ENCODE measurements at regions not wholly inside any gene's neighbourhood (a gene's known extent, or its start where the extent isn't known, plus 50 kb on each side); places are given as distances from the start of the nearest gene placed in this dataset.

- Histone ChIP-seq H3K14ac (ENCODE audit: low read length in 2 of 2) (no peak overlapping the region), H3K23ac (ENCODE audit: low read length in 2 of 2) (no peak overlapping the region), H2BK120ac (ENCODE audit: low read depth, low read length) (no peak overlapping the region), H3K4me3 (ENCODE audit: insufficient read depth in 1 of 2, low read depth in 1 of 2, low read length in 2 of 2) (no peak overlapping the region), H2BK15ac (ENCODE audit: low read depth, poor library complexity, severe bottlenecking) (no peak overlapping the region), H2AFZ (ENCODE audit: low read depth, low read length) (no peak overlapping the region), H3K27ac (ENCODE audit: low read length, poor library complexity, severe bottlenecking) (no peak overlapping the region), H4K91ac (ENCODE audit: low read length) (no peak overlapping the region), H2AK5ac (ENCODE audit: low read length, severe bottlenecking) (no peak overlapping the region), H3K36me3 (ENCODE audit: control insufficient read depth in 1 of 2, insufficient read depth in 2 of 2, low read depth in 1 of 2, low read length in 2 of 2) (no peaks in the 10 kb centered on the region), H3K9ac (ENCODE audit: low read length) (no peak overlapping the region), H4K8ac (ENCODE audit: low read length) (no peak overlapping the region), H3K4ac (ENCODE audit: low read depth in 1 of 2, low read length in 2 of 2) (no peak overlapping the region), H3K4me1 (ENCODE audit: control insufficient read depth, insufficient read depth, low read depth, low read length) (no peaks in the 10 kb centered on the region), H3K27me3 (ENCODE audit: control insufficient read depth in 1 of 2, insufficient read depth in 1 of 2, low read length in 2 of 2) (no peaks in the 10 kb centered on the region), H3K4me2 (ENCODE audit: low read length, poor library complexity, severe bottlenecking) (no peak overlapping the region), H3K9me3 (ENCODE audit: control insufficient read depth, low read length) (no peaks in the 10 kb centered on the region), H2BK12ac (ENCODE audit: low read length in 2 of 2) (no peak overlapping the region), H3K79me1 (replicated peaks; ENCODE audit: low read length, poor library complexity, severe bottlenecking) (no peaks in the 10 kb centered on the region), H2BK5ac (ENCODE audit: low read depth, low read length, poor library complexity, severe bottlenecking) (no peak overlapping the region), H3K18ac (ENCODE audit: low read depth in 1 of 2, low read length in 2 of 2) (no peak overlapping the region)
- DNase-seq, result no peak
- WGBS, result no CpG with 5 or more reads among the region's 2 CpGs
Measured at GRCh38 chr3:144181062-144181461, 209.4 kb downstream of the DIPK2A start.

DNA sequence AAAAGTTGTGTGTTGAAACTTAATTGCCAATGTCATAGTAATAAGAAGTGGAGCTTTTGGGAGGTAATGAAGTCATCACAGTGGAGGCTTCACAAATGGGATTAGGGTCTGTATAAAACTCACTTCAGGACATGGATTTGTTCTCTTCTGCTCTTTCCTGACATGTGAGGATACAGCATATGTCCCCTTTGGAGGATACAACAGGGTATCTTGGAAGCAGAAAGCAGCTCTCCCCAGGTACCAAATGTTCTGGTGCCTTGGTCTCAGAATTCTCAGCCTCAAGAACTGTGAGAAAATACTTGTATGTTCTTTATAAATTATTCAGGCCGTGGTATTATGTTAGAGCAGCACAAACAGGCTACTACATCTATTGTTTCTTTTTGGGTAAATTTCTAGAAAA lies 210.9 kb downstream of the DIPK2A start:
- no peaks in the 10 kb centered on the region for H3K27me3 ChIP-seq (ENCODE audit: control insufficient read depth in 1 of 2, insufficient read depth in 1 of 2, low read length in 2 of 2)
- H3K4me1 ChIP-seq (ENCODE audit: control insufficient read depth, insufficient read depth, low read depth, low read length), result no peaks in the 10 kb centered on the region
- H2BK15ac ChIP-seq (ENCODE audit: low read depth, poor library complexity, severe bottlenecking), result no peak overlapping the region
- no peak overlapping the region for H3K14ac ChIP-seq (ENCODE audit: low read length in 2 of 2)
- H3K9ac ChIP-seq (ENCODE audit: low read length), result no peak overlapping the region
- no peak overlapping the region for H4K8ac ChIP-seq (ENCODE audit: low read length)
- no peak overlapping the region for H3K4ac ChIP-seq (ENCODE audit: low read depth in 1 of 2, low read length in 2 of 2)
- H3K4me3 ChIP-seq (ENCODE audit: insufficient read depth in 1 of 2, low read depth in 1 of 2, low read length in 2 of 2), result no peak overlapping the region
- H3K27ac ChIP-seq (ENCODE audit: low read length, poor library complexity, severe bottlenecking), result no peak overlapping the region
- H2AFZ ChIP-seq (ENCODE audit: low read depth, low read length), result no peak overlapping the region
- H2BK12ac ChIP-seq (ENCODE audit: low read length in 2 of 2), result no peak overlapping the region
- H3K4me2 ChIP-seq (ENCODE audit: low read length, poor library complexity, severe bottlenecking), result no peak overlapping the region
- no peak overlapping the region for H2BK5ac ChIP-seq (ENCODE audit: low read depth, low read length, poor library complexity, severe bottlenecking)
- DNase-seq, result no peak
- H2AK5ac ChIP-seq (ENCODE audit: low read length, severe bottlenecking), result no peak overlapping the region
- H3K9me3 ChIP-seq (ENCODE audit: control insufficient read depth, low read length), result no peaks in the 10 kb centered on the region
- H3K23ac ChIP-seq (ENCODE audit: low read length in 2 of 2), result no peak overlapping the region
- H3K36me3 ChIP-seq (ENCODE audit: control insufficient read depth in 1 of 2, insufficient read depth in 2 of 2, low read depth in 1 of 2, low read length in 2 of 2), result no peaks in the 10 kb centered on the region
- WGBS, result 40% methylated on average over 1 of the region's 1 CpG
- H3K79me1 ChIP-seq (replicated peaks; ENCODE audit: low read length, poor library complexity, severe bottlenecking), result no peaks in the 10 kb centered on the region
- no peak overlapping the region for H3K18ac ChIP-seq (ENCODE audit: low read depth in 1 of 2, low read length in 2 of 2)
- no peak overlapping the region for H4K91ac ChIP-seq (ENCODE audit: low read length)
- H2BK120ac ChIP-seq (ENCODE audit: low read depth, low read length), result no peak overlapping the region

GRCh38 chr3:144185276-144185675 lies 213.7 kb downstream of the DIPK2A start:
- WGBS, result 88% methylated on average over 2 of the region's 3 CpGs
- H3K4ac ChIP-seq (ENCODE audit: low read depth in 1 of 2, low read length in 2 of 2), result no peak overlapping the region

DNA sequence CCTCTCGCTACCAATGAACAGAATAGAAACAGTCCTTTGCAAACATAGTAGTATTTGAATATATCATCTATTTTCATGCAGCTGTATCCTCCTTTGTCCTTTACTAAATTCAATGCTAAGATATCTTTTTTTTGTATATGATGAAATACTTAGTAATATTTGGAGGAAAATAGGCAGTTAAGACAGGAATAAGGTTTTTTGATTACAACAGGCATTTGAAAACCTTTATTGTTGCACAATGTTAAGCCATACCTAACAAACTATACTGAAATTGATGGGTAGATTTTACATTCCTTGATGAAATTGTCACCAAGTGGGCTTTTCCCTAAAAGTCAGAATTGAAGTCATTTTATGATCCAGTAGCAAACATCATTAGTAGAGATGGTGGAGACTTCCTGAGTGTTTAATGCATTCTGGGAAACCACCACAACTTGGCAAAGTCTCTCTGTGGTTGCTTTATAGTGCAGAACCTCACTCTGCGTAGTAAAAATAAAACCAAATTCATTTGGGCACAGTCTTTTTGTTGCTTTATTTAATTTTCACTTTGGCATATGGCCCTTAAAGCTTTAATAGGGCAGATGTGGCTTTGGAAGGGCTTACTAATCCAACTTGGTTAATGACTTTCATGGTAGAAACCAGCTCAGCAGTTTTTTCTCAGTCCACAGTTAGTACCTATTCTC lies 216.0 kb downstream of the DIPK2A start:
- Histone ChIP-seq H2AK5ac (ENCODE audit: low read length, severe bottlenecking) (no peak overlapping the region), H3K9ac (ENCODE audit: low read length) (no peak overlapping the region), H4K91ac (ENCODE audit: low read length) (no peak overlapping the region), H2BK5ac (ENCODE audit: low read depth, low read length, poor library complexity, severe bottlenecking) (no peak overlapping the region), H2BK12ac (ENCODE audit: low read length in 2 of 2) (no peak overlapping the region), H3K18ac (ENCODE audit: low read depth in 1 of 2, low read length in 2 of 2) (no peak overlapping the region), H3K9me3 (ENCODE audit: control insufficient read depth, low read length) (peaks cover 3% of the 10 kb centered on the region), H3K79me1 (replicated peaks; ENCODE audit: low read length, poor library complexity, severe bottlenecking) (no peaks in the 10 kb centered on the region), H3K23ac (ENCODE audit: low read length in 2 of 2) (no peak overlapping the region), H3K27ac (ENCODE audit: low read length, poor library complexity, severe bottlenecking) (no peak overlapping the region), H3K4me1 (ENCODE audit: control insufficient read depth, insufficient read depth, low read depth, low read length) (no peaks in the 10 kb centered on the region), H4K8ac (ENCODE audit: low read length) (no peak overlapping the region), H2BK15ac (ENCODE audit: low read depth, poor library complexity, severe bottlenecking) (no peak overlapping the region), H3K36me3 (ENCODE audit: control insufficient read depth in 1 of 2, insufficient read depth in 2 of 2, low read depth in 1 of 2, low read length in 2 of 2) (no peaks in the 10 kb centered on the region), H3K4me2 (ENCODE audit: low read length, poor library complexity, severe bottlenecking) (no peak overlapping the region), H3K14ac (ENCODE audit: low read length in 2 of 2) (no peak overlapping the region), H2BK120ac (ENCODE audit: low read depth, low read length) (no peak overlapping the region), H2AFZ (ENCODE audit: low read depth, low read length) (no peak overlapping the region), H3K27me3 (ENCODE audit: control insufficient read depth in 1 of 2, insufficient read depth in 1 of 2, low read length in 2 of 2) (no peaks in the 10 kb centered on the region), H3K4me3 (ENCODE audit: insufficient read depth in 1 of 2, low read depth in 1 of 2, low read length in 2 of 2) (no peak overlapping the region), H3K4ac (ENCODE audit: low read depth in 1 of 2, low read length in 2 of 2) (no peak overlapping the region)
- DNase-seq, result no peak
- no CpG with 5 or more reads among the region's 2 CpGs for WGBS

More at GRCh38 chr3:144185276-144185675, 213.7 kb downstream of the DIPK2A start:
- DNase-seq, result no peak
- H3K27ac ChIP-seq (ENCODE audit: low read length, poor library complexity, severe bottlenecking), result no peak overlapping the region
- no peaks in the 10 kb centered on the region for H3K79me1 ChIP-seq (replicated peaks; ENCODE audit: low read length, poor library complexity, severe bottlenecking)
- no peaks in the 10 kb centered on the region for H3K4me1 ChIP-seq (ENCODE audit: control insufficient read depth, insufficient read depth, low read depth, low read length)
- H2BK5ac ChIP-seq (ENCODE audit: low read depth, low read length, poor library complexity, severe bottlenecking), result no peak overlapping the region
- no peak overlapping the region for H2BK15ac ChIP-seq (ENCODE audit: low read depth, poor library complexity, severe bottlenecking)
- no peak overlapping the region for H2BK120ac ChIP-seq (ENCODE audit: low read depth, low read length)
- H4K91ac ChIP-seq (ENCODE audit: low read length), result no peak overlapping the region
- H3K14ac ChIP-seq (ENCODE audit: low read length in 2 of 2), result no peak overlapping the region
- H2AFZ ChIP-seq (ENCODE audit: low read depth, low read length), result no peak overlapping the region
- H2AK5ac ChIP-seq (ENCODE audit: low read length, severe bottlenecking), result no peak overlapping the region
- no peak overlapping the region for H4K8ac ChIP-seq (ENCODE audit: low read length)
- no peak overlapping the region for H2BK12ac ChIP-seq (ENCODE audit: low read length in 2 of 2)
- no peaks in the 10 kb centered on the region for H3K27me3 ChIP-seq (ENCODE audit: control insufficient read depth in 1 of 2, insufficient read depth in 1 of 2, low read length in 2 of 2)
- H3K4me3 ChIP-seq (ENCODE audit: insufficient read depth in 1 of 2, low read depth in 1 of 2, low read length in 2 of 2), result no peak overlapping the region
- no peaks in the 10 kb centered on the region for H3K36me3 ChIP-seq (ENCODE audit: control insufficient read depth in 1 of 2, insufficient read depth in 2 of 2, low read depth in 1 of 2, low read length in 2 of 2)
- H3K18ac ChIP-seq (ENCODE audit: low read depth in 1 of 2, low read length in 2 of 2), result no peak overlapping the region
- H3K9me3 ChIP-seq (ENCODE audit: control insufficient read depth, low read length), result no peaks in the 10 kb centered on the region
- no peak overlapping the region for H3K9ac ChIP-seq (ENCODE audit: low read length)
- no peak overlapping the region for H3K23ac ChIP-seq (ENCODE audit: low read length in 2 of 2)
- no peak overlapping the region for H3K4me2 ChIP-seq (ENCODE audit: low read length, poor library complexity, severe bottlenecking)
